ENCODE measurements at regions not wholly inside any gene's neighbourhood (a gene's known extent, or its start where the extent isn't known, plus 50 kb on each side); places are given as distances from the start of the nearest gene placed in this dataset.

DNA sequence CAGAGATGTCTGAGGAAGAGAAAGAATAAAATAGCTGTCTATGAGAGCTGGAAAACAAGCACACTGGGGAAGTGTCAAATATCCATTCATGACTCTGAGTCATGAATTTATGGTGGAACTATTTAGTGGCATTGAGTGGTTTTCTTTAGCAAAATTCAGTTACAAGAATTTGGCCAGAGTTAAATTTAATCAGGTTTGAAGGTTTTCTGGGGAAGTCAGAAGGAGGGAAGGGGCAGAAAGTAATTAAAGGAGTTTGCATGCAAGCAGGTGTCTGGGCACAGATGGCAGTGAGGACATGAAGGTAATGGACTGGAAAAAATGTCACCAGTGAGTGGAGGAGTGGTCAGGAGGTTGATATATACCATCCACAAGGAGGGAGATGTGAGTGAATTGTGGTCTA, 121.9 kb upstream of the IVNS1ABP start:
- TF ChIP-seq, protein P1, sequence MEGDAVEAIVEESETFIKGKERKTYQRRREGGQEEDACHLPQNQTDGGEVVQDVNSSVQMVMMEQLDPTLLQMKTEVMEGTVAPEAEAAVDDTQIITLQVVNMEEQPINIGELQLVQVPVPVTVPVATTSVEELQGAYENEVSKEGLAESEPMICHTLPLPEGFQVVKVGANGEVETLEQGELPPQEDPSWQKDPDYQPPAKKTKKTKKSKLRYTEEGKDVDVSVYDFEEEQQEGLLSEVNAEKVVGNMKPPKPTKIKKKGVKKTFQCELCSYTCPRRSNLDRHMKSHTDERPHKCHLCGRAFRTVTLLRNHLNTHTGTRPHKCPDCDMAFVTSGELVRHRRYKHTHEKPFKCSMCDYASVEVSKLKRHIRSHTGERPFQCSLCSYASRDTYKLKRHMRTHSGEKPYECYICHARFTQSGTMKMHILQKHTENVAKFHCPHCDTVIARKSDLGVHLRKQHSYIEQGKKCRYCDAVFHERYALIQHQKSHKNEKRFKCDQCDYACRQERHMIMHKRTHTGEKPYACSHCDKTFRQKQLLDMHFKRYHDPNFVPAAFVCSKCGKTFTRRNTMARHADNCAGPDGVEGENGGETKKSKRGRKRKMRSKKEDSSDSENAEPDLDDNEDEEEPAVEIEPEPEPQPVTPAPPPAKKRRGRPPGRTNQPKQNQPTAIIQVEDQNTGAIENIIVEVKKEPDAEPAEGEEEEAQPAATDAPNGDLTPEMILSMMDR (IDR thresholded peaks at IDR 0.05; ENCODE audit: low read depth, low read length, poor library complexity, severe bottlenecking) = no peak
- TF ChIP-seq EZH2phosphoT487 (IDR thresholded peaks at IDR 0.05; ENCODE audit: borderline replicate concordance, low read length) = no peak
